Inferior parietal cortex (tissue), 1 donor: ENCODE measurements at regions not wholly inside any gene's neighbourhood (a gene's known extent, or its start where the extent isn't known, plus 50 kb on each side); places are given as distances from the start of the nearest gene placed in this dataset.

Source experiments
- DNase-seq: peaks from one replicate; pipeline ENCODE4 v3.0.0-alpha.2; 2016; ENCODE audit errors: extremely low spot score

DNA sequence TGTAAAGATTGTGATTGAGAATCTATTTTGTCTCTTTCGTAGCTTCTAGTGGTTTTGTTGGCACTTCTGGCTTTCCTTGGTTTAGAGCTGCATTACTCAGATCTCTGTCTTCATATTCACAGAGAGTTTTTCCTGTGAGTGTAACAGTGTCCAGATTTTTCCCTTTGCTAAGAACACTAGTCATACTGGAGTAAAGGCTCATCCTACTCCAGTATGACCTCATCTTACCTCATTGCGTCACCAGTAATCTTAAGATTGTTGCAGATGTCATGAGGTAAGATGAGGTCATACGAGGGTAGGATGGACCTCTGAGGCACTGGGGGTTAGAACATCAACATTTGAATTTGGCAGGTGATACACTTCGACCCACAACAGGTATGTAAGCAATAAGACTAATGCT is 461.2 kb downstream of the FLRT2 start:
- DNase-seq: no peak

DNA sequence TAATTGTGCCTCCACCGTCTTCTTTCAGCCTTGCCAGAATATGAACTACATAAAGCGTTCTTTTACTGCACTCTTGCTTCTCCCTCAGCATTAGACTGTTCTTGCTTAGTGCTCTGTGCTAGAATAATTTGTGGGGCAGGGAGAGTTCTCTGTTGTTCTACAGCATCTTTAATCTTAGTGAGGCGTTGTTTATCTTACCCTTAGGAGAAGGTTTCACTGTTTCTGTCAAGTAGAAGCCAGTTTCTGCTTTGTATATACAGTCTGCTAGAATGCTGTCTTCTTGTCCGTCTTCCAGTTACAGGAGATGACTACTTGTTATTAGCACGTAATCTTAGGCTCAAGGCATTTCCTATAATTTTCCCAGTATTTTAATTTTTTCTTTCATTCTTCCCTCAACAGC is 458.0 kb downstream of the FLRT2 start:
- no peak for DNase-seq

DNA sequence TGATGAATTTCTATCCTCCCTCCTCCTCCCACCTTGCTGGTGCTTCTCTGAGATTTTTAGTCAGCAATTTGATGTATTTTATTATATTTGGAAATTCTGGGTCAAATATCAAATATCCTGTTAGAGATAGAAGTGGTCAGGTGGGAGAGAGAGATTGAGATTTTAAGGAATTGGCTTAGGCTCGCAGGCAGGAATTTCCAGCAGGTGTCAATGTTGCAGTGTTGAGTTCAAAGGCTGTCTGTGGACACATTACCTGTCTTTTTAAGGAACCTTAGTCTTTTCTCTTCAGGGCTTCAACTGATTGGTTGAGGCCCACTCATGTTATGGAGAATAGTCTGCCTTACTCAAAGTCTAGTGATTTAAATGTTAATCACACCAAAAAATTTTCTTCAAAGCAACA is 457.3 kb downstream of the FLRT2 start:
- no peak for DNase-seq

DNA sequence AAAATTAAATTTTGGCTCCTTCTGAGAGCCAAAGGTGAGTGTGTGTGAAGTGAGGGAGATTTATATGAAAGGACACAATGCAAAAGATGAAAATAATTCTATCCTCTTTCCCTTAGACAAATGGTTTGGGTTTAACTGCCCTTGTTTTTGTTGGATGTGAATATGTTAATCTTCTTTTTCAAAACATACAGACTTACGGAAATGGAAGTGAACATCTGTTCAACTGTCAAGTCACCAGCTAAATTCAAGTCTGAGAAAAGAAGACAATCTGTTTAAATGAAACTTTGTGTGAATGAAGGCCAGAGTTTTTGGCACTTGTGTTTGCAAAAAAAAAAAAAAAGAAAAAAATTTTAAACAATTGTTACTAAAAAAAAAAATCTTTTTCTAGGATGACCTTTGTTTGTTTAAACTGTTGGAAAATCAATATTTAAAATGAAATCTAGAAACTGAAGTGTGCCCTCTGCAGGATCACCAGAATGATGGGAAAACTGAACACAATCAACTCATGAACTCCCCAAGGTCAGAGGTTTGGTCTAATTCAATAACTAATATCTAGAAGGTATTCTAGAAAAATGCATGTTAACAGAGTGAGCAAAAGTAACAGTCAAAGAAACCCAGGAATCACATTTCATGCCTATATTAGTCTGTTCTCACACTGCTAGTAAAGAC is 448.8 kb downstream of the FLRT2 start:
- peak; percentile 27 for DNase-seq

DNA sequence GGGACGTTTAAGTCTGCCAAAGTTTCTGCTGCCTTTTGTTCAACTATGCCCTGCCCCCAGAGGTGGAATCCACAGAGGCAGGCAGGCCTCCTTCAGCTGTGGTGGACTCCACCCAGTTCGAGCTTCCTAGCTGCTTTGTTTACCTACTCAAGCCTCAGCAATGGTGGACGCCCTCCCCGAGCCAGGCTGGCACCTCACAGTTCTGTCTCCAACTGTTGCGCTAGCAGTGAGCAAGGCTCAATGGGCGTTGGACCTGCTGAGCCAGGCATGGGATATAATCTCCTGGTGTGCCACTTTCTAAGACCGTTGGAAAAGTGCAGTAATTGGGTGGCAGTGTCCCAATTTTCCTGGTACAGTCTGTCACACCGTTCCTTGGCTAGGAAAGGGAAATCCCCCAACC is 444.7 kb downstream of the FLRT2 start:
- DNase-seq: no peak

DNA sequence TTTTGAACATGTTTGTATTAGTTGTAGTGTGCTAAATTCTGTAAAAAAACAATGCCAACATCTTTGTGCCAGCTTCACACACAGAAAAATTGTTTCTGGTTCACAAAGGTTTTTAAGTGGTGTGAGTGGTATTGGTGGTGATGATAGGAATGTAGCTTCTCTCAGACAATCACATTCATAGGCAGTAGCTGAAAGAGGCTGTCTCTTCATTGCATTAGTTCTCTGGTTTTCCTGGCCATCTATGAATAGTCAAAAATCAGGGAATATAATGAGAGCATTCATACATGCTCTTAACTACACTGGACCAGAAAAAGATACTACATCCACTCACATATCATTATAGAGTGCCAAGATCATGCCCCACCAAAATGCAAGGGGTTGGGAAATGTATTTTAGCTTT is 433.5 kb downstream of the FLRT2 start:
- no peak for DNase-seq

DNA sequence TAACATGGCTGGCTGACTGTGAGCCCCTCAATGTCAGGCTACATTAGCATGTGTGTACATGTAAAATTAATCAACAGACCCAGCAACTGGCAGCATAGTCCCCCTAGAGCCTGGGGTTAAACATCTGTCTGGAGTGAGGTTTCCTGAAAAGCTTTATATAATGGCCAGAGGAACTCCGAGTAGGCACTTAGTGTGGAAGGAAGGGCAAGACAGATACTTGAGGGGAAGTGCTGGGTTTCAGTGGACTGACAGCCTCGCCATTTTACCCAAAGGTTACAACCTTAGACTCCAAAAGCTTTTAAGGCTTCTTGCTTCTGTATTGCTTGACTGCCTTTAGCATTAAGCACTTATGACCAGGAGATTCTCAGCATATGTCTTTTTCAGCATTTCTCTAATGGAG is 430.8 kb downstream of the FLRT2 start:
- DNase-seq: no peak

DNA sequence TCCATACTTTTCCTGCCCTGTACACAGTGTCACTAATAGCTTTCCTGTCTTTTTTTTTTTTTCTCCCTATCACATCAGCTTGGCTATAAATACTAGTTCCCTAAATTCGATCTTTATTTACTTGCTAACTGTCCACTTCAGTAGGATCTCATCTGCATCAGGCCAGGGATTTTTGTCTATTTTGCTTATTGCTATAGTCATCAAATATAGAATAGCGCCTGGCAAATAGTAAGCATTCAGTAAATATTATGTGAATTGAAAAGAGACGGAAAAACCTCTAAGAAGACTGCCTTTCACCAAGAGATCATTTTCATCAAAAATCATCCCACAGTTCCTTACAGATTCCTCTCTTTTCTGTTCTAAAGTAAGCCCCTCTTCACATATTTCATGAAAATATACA is 429.1 kb downstream of the FLRT2 start:
- no peak for DNase-seq

DNA sequence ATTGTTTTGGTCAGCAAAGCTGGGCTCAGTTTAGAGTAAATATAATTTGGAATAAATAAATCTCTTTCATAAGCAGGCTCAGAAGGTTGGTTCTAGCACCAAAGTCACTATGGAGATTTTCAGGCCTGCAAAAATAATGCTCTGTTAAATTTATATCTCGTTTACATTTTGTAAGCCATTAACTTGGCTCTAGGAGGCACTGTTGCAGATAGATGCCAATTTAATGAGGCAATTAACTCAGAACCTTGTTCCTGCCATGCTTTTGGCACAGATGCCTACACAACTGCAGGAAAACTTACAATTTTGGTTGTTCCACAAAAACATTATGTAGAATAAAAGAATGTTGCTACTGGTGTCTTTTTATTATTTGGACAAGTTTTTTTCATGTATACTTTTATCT is 428.1 kb downstream of the FLRT2 start:
- DNase-seq: no peak

DNA sequence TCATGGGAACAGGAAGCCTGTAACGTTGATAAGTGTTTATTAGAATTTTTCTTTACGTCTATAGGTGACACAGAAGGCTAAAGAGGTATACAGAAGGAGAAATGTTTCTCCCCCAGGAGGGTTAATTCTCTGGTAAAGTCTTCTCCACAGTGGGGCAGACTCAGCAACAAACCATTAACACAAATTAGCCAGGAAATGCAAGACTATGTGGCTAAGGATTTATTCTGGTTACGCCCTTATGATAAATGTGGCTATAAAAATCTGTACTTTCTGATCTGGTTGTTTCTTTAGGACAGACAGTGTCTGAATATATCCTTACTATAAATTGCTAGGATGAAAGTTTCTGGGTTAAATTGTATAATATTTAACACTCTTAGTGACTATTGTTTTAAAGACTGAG is 423.3 kb downstream of the FLRT2 start:
- DNase-seq: no peak

DNA sequence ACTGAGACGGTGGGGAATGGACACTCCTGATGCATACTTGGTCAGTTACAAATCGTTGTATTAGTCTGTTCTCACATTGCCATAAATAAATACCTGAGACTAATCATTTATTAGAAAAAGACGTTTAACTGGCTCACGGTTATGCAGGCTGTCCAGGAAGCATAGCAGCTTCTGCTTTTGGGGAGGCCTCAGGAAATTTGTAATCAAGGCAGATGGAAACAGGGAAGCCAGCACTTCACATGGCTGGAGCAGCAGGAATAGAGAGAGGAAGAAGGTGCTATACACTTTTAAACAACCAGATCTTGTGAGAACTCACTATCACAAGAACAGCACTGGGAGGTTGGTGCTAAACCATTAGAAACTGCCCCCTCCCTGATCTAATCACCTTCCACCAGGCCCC is 418.2 kb downstream of the FLRT2 start:
- no peak for DNase-seq

DNA sequence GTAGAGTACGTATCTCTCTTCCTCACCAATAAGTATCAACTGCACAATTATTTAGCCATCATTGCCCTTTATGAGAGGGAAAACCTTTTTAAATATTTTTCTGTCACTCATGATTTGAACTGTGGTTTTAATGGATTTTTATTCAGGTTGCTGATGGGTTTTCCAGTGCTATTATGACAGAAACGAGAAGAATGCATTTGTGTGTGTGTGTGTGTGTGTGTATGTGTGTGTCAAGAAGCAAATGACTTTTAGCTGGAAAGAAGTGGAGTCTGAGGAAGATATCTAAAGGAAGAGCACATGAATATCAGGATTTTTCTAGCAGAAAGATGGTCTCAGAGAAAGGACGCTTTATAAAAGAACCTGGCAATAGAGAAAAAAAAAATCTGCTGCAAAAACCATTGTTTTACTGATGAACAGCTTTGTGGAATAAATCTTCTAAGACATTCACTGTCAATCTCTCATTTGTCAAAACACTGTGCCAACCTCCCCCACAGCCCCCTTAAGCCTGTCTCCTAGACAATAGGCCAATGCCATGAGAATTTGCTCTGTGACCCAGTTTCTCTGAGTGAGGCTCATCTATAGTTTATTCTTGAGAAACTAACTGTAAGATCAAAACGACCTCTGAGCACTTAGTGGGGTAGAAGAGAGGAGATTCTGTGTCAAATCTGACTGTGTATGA is 417.7 kb downstream of the FLRT2 start:
- DNase-seq: no peak

DNA sequence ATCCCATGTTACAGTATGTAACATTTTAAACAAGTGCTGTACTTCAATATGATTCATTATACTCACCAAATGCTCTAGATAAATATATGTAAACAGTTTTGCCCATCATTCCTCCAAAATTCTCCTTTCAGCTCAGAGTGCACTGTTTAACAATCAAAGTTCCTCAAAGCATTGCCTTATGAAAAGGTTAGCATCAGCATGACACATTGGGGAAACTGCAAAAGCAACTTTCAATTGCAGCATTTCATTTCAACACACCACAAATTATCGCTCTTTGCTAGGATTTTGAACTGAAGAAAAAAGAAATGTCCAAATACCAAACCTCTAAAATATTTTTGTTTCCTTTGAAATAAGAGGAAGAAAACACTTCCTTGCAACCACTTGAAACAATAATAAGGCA is 413.2 kb downstream of the FLRT2 start:
- no peak for DNase-seq

DNA sequence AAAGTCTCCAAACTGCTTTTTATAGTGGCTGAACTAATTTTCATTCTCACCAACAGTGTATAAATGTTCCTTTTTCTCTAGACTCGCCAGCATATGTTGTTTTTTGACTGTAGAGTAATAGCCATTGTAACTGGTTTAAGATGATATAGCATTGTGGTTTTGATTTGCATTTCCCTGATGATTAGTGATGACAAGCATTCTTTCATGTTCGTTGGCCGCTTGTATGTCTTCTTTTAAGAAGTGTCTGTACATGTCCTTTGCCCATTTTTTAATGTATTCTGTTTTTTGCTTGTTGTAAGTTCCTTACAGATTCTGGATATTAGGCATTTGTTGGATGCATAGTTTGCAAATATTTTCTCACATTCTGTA is 404.9 kb downstream of the FLRT2 start:
- no peak for DNase-seq

DNA sequence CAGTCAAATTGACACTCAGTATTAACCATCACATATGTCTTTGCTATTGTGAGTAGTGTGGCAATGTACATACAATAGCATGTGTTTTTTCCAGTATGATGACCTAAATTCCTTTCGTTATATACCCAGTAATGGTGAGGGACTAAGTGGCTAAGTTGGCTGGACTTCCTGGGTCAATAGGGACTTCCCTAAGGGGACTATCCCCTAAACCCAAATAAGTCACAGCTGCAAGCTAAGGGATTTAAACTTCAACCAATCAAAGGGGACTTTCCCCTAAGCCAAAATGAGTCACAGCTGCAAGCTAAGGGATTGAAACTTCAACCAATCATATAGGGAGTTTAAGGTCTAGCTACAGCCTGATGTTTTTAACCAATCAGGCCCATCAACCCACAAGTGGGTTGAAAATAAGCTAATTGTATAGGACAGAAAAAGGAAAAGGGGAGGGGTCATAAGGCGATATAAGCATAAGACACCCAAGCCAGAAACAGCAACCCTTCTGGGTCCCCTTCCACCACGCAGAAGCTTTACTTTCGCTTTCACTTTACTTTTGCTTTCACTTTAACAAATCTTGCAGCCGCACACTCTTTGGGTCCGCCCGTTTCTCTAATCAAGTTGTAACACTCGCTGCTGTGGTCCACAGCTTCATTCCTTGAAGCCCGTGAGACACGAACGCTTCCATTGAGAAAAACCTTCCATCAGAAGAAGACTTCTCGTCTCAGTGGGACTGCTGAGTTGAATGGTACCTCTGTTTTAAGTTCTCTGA is 404.4 kb downstream of the FLRT2 start:
- DNase-seq: peak; percentile 64

DNA sequence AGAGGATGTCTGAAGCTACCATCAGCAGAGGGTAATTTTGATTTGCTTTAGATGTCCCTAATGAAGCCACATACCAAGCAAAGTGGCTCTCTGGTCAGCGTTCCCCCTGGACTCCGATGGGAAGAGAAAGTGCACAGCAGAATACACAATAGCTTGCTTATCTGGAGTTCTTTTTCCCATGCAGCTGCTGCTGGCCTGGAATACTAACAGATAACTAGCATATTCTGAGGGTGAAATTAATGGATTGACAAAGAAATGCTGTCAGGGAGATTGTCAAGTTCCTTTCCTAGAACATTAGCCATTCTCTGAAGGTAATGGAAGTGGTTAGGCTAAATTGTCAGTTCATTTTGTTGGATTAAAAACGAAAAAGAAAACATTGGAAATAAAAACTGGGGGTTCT is 391.3 kb downstream of the FLRT2 start:
- DNase-seq: peak; percentile 45

DNA sequence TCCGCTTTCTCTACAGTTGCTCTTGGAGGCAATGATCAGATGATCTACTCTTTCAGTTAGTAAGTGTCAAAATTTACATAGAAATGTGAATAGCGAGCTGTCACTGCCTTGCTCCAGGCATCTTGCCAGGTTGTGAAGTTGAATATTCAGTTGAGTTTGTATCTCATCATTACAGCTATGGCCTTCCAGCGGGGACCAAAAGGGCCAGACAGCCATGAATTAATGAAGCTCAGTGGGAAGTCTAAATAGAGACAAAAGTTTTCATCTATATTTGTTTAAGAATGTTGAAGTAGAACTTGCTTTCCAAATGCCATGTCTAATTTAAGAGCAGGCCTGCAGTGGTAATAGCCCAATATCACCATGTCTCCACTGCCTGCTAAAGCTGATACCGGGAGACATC is 387.8 kb downstream of the FLRT2 start:
- peak; percentile 39 for DNase-seq

DNA sequence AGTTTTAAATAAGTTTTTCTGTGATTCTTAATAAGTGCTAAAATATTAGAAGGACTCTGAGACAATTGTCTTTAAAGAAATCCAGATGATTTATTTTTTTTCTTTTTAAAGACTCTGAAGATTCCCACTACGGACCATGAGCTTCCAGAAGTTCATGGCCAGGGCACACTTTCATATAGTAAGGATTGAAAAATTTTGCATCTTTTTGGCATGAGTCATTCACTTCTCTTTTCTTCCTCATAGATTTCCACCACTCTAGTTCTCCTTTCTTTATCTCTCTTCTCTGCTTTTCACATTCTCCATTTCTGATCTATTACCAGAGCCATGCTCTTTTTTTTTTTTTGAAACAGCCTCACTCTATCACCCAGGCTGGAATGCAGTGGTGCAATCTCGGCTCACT is 385.8 kb downstream of the FLRT2 start:
- DNase-seq: no peak

DNA sequence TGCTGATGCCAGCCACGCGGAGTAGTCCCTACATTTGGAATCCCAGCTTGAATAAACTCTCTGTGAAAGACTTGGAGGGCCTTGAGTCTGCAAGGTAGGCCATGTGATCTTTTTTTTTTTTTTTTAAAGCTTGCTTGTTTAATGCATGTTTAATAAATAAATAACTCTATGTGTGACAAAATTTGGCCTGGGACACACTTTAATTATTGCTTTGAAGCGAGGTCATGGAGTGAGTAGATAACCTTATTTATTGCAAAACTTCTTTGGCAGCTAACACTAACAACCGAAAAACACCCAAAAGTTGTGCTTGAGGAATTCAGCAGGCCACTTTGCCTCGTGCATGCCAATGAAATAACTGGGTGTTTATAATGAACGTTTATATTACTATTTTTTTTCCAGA is 382.2 kb downstream of the FLRT2 start:
- no peak for DNase-seq

DNA sequence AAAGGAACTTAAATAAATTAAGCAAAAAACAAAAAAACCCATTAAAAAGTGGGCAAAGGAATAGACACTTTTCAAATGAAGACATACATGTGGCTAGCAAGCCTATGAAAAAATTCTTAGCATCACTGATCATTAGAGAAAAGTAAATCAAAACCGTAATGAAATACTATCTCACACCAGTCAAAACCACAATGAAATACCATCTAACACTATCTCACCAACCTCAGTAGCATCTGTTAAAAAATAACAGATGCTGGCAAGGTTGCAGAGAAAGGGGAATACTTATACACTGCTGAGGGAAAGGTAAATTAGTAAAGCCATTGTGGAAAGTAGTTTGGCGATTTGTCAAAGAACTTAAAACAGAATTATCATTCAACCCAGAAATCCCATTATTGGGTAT is 381.1 kb downstream of the FLRT2 start:
- DNase-seq: no peak

DNA sequence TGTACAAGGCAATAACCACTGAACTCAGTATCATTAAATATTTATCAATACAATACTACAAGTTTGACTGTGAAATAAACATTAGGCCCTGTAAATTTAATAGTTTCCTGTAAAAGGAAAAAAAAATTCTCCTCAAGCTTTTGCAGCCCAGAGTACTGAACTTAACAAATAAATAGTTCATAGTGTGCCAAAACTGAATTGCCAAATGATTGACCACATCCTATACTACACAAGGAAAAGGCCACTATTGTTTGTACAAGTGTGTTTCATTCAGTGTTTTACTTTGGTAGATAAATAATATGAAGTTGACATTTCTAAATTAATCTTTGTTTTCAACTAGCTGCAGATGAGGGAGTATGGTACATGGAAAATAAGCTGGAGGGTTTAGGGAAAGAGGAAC is 379.6 kb downstream of the FLRT2 start:
- no peak for DNase-seq

DNA sequence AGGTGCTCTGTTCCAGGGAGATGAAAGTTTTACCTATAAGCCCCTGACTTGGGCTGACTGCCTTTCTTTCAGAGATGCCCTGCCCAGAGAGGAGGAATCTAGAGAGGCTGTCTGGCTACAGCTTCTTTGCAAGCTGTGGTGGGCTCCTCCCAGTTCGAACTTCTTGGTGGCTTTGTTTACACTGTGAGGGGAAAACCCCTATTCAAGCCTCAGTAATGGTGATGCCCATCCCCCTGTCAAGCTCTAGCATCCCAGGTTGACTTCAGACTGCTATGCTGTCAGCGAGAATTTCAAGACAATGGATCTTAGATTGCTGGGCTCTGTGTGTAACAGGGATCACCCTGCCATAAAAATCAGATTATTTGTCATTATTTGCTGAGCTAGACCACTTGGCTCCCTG is 377.6 kb downstream of the FLRT2 start:
- DNase-seq: no peak

DNA sequence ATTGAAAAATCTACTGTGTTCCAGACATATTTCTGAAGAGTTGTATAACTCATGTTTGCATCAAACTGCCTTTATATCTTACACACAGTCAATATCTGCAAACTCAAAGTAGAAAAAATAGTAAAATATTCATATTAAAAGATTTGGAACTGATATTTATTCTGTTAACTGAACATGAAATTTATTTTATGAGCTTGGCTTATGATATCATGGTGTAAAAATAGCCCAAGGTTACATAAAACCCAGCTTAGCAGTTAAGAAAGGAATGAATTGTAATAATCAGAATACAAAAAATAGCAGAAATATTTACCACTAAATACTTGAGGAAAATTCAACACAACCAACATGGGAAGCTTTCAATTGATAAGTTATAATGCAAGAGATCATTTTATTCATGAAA is 367.9 kb downstream of the FLRT2 start:
- no peak for DNase-seq
